B cell (primary cell): ENCODE measurements at regions not wholly inside any gene's neighbourhood (a gene's known extent, or its start where the extent isn't known, plus 50 kb on each side); places are given as distances from the start of the nearest gene placed in this dataset.

Source experiments
- ATAC-seq: fragments of 200-7000 bp; cut with Tn5 transposase; one replicate; pipeline ENCODE4 v1.10.0; 2021; ENCODE audit warnings: low read depth, mild to moderate bottlenecking, moderate number of reproducible peaks, moderate library complexity
- CTCF ChIA-PET: fragments of 350-600 bp; sonication (Branson Sonifier 250); formaldehyde crosslinking; loops from one replicate; lab custom pipeline; 2021; ENCODE audit warnings: antibody characterized with exemption, inconsistent platforms; lab: Charles Lee
- POLR2A ChIA-PET: fragments of 350-600 bp; sonication (Branson Sonifier 250); formaldehyde crosslinking; loops from one replicate; lab custom pipeline; 2021; ENCODE audit warnings: antibody characterized with exemption; lab: Charles Lee
- DNase-seq: peaks from one replicate; pipeline ENCODE4 v3.0.0; 2013
- H2AFZ ChIP-seq: 2 replicates; pipeline ENCODE4 v1.6.1; 2012; ENCODE audit warnings: mild to moderate bottlenecking, low read depth, low read length; ENCODE audit not compliant: insufficient read depth, poor library complexity, severe bottlenecking
- H3K27ac ChIP-seq, 2 donors: 1 replicate in 1 of 2; 2 replicates in 1 of 2; pipeline ENCODE4 v1.5.1; 2012 to 2013; ENCODE audit warnings: low read length in 2 of 2, mild to moderate bottlenecking in 2 of 2, moderate library complexity in 1 of 2
- H3K27me3 ChIP-seq, 4 experiments: fragments of 200-600 bp in 1 of 4; sonication (generic) in 1 of 4; replicated peaks in 1 of 4; 1 replicate in 2 of 4; 2 replicates in 2 of 4; pipeline versions ENCODE4 v1.6.1 to v1.7.0; 2013 to 2016; ENCODE audit warnings: low read length in 3 of 4, mild to moderate bottlenecking in 2 of 4, mixed read lengths in 1 of 4, moderate library complexity in 1 of 4; ENCODE audit not compliant: insufficient read depth in 4 of 4, control insufficient read depth in 3 of 4; ENCODE audit errors: control extremely low read depth in 1 of 4
- H3K36me3 ChIP-seq, 2 experiments: replicated peaks in 1 of 2; 1 replicate in 1 of 2; 2 replicates in 1 of 2; pipeline versions ENCODE4 v1.6.1 to v1.7.1; 2013; ENCODE audit warnings: low read length in 1 of 2; ENCODE audit not compliant: insufficient read depth in 2 of 2, control insufficient read depth in 1 of 2; ENCODE audit errors: control extremely low read depth in 1 of 2, extremely low read depth in 1 of 2
- H3K4me1 ChIP-seq, 2 donors: fragments of 200-600 bp in 1 of 2; sonication (generic) in 1 of 2; 1 replicate in 1 of 2; 2 replicates in 1 of 2; pipeline versions ENCODE4 v1.5.1 to v1.6.1; 2013 to 2017; ENCODE audit warnings: low read length in 2 of 2; ENCODE audit not compliant: control insufficient read depth in 2 of 2, insufficient read depth in 2 of 2
- H3K4me2 ChIP-seq: replicated peaks from 2 replicates; pipeline ENCODE3; 2012; ENCODE audit warnings: mild to moderate bottlenecking, low read depth, low read length; ENCODE audit not compliant: poor library complexity, severe bottlenecking
- H3K4me3 ChIP-seq, 5 experiments: fragments of 200-600 bp in 1 of 5; sonication (generic) in 1 of 5; 1 replicate in 3 of 5; 2 replicates in 2 of 5; pipeline versions ENCODE4 v1.5.1 to v1.7.0; 2011 to 2016; ENCODE audit warnings: low read length in 4 of 5, mild to moderate bottlenecking in 4 of 5, low read depth in 2 of 5, control low read depth in 1 of 5, moderate library complexity in 1 of 5; ENCODE audit not compliant: insufficient read depth in 1 of 5; ENCODE audit errors: control extremely low read depth in 1 of 5, extremely low read depth in 1 of 5
- H3K79me2 ChIP-seq: fragments of 200-600 bp; sonication (generic); one replicate; pipeline ENCODE4 v1.6.0; 2016; ENCODE audit warnings: low read length; ENCODE audit not compliant: control insufficient read depth, insufficient read depth
- H3K9ac ChIP-seq: fragments of 200-600 bp; sonication (generic); 2 replicates; pipeline ENCODE4 v1.6.1; 2017; ENCODE audit warnings: mild to moderate bottlenecking, low read length, moderate library complexity
- H3K9me3 ChIP-seq, 3 donors: one replicate each; pipeline versions ENCODE4 v1.6.1 to v1.7.1; 2013; ENCODE audit warnings: low read length in 2 of 3; ENCODE audit not compliant: control insufficient read depth in 2 of 3, insufficient read depth in 1 of 3; ENCODE audit errors: control extremely low read depth in 1 of 3
- H4K20me1 ChIP-seq: 2 replicates; pipeline ENCODE4 v1.6.0; 2012; ENCODE audit warnings: mild to moderate bottlenecking, low read length; ENCODE audit not compliant: insufficient read depth, control insufficient read depth, poor library complexity, severe bottlenecking
- H3K27ac Mint-ChIP-seq: one replicate; pipeline ENCODE4 v1.8.0; 2021; ENCODE audit warnings: mixed read lengths
- H3K27me3 Mint-ChIP-seq: one replicate; pipeline ENCODE4 v1.8.0; 2021; ENCODE audit warnings: mixed read lengths
- H3K4me1 Mint-ChIP-seq: one replicate; pipeline ENCODE4 v1.8.0; 2021; ENCODE audit warnings: mixed read lengths
- H3K4me3 Mint-ChIP-seq: one replicate; pipeline ENCODE4 v1.8.0; 2021; ENCODE audit warnings: mixed read lengths
- H3K9me3 Mint-ChIP-seq: one replicate; pipeline ENCODE4 v1.8.0; 2022; ENCODE audit warnings: mixed read lengths; ENCODE audit not compliant: insufficient read depth
- EZH2 ChIP-seq: IDR thresholded peaks from 2 replicates; pipeline ENCODE4 v1.6.1; 2012; ENCODE audit warnings: borderline replicate concordance, low read depth, mild to moderate bottlenecking, moderate library complexity, low read length; ENCODE audit not compliant: insufficient read depth, poor library complexity, severe bottlenecking
- whole genome bisulfite sequencing: methylation state at CpG from one replicate; pipeline ENCODE4 v1.1.5; 2013; ENCODE audit warnings: missing lambda C conversion rate; ENCODE audit not compliant: insufficient coverage; 5-methylcytosine and 5-hydroxymethylcytosine counted together
- intact Hi-C: fragments of 100-400 bp; cut with micrococcal nuclease; formaldehyde crosslinking; loops from one replicate; pipeline ENCODE4 v1.10.0; 2022
- TF ChIP-seq, protein P1 (sequence below): fragments of 200-600 bp; IDR thresholded peaks from one replicate; pipeline ENCODE4 v1.8.0; 2022; ENCODE audit warnings: antibody characterized with exemption, mild to moderate bottlenecking

DNA sequence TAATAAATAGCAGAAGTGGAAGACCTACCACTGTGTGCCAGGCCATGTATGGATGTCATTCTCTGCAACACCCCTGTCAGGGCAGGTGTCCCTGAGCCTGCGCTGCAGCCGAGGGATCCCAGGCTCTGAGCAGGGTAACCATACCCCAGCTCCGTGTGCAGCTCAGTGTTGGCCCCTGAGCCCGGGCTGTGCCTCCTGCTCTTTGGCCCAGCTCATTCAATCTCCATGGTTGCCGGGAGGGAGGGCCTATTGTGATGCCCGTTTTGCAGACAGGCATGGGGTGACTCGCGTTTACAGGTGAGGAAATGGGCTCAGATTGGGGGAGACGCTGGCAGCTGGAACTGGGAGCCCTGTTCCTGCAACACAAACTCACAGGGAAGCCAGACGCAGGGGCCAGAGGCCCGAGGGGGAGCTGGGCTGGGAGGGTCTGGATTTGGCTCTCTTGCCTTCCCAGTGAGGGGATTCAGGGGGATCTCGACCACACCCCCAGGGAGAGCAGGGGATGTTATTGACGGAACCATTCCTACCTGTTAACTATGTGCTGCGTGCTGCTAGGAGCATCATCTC lies 190.5 kb downstream of the IRF8 start:
- Histone ChIP-seq H3K4me1 (peaks cover 13 to 18% of the 10 kb centered on the region in 2 donors), H3K36me3 (no peaks in the 10 kb centered on the region), H3K79me2 (no peaks in the 10 kb centered on the region), H4K20me1 (no peaks in the 10 kb centered on the region), H3K27ac (no peak overlapping the region), H3K9ac (no peak overlapping the region), H3K27me3 (no peaks in the 10 kb centered on the region), H3K9me3 (no peaks in the 10 kb centered on the region), H2AFZ (no peak overlapping the region), H3K4me2 (peak overlapping the region; percentile 50), H3K4me3 (no peak overlapping the region)
- no peaks in the 10 kb centered on the region for H3K27me3 Mint-ChIP-seq
- intact Hi-C loops: no loop called here
- H3K27ac Mint-ChIP-seq: no peak overlapping the region
- peaks cover 16% of the 10 kb centered on the region for H3K4me1 Mint-ChIP-seq
- H3K9me3 Mint-ChIP-seq: no peaks in the 10 kb centered on the region
- no peak for TF ChIP-seq EZH2
- TF ChIP-seq, protein P1, sequence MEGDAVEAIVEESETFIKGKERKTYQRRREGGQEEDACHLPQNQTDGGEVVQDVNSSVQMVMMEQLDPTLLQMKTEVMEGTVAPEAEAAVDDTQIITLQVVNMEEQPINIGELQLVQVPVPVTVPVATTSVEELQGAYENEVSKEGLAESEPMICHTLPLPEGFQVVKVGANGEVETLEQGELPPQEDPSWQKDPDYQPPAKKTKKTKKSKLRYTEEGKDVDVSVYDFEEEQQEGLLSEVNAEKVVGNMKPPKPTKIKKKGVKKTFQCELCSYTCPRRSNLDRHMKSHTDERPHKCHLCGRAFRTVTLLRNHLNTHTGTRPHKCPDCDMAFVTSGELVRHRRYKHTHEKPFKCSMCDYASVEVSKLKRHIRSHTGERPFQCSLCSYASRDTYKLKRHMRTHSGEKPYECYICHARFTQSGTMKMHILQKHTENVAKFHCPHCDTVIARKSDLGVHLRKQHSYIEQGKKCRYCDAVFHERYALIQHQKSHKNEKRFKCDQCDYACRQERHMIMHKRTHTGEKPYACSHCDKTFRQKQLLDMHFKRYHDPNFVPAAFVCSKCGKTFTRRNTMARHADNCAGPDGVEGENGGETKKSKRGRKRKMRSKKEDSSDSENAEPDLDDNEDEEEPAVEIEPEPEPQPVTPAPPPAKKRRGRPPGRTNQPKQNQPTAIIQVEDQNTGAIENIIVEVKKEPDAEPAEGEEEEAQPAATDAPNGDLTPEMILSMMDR: no peak
- POLR2A ChIA-PET: no interaction called here
- ATAC-seq: no peak
- no peak overlapping the region for H3K4me3 Mint-ChIP-seq
- WGBS: 94% methylated on average over 13 of the region's 14 CpGs
- CTCF ChIA-PET: no interaction called here
- no peak for DNase-seq

DNA sequence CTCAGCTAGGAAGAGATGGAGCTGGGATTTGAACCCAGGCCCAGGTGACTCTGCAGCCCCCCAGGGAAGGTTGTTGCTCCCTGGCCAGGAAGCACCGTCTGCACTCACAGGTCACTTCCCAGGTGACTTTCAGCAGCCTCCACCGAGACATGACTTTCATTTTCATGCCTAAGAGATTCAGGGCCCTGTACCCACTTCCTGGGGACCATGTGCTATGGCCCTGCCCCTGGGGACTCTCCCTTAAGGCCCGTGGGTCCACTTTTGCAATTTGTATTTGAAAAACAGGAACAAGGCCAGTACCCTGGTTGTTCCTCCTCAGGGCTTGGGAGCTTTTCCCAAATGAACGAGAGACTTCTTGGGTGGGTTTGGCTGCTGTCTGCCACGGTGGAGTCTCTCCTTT lies 191.0 kb downstream of the IRF8 start:
- H3K27ac Mint-ChIP-seq: peak overlapping the region; percentile 67
- no peaks in the 10 kb centered on the region for H3K9me3 Mint-ChIP-seq
- no peaks in the 10 kb centered on the region for H3K79me2 ChIP-seq
- intact Hi-C loops: no loop called here
- no peaks in the 10 kb centered on the region for H4K20me1 ChIP-seq
- no peak overlapping the region for H3K4me3 ChIP-seq
- POLR2A ChIA-PET: no interaction called here
- H3K4me1 ChIP-seq: peaks cover 13 to 18% of the 10 kb centered on the region in 2 donors
- H3K9ac ChIP-seq: no peak overlapping the region
- CTCF ChIA-PET: no interaction called here
- ATAC-seq: peak; percentile 45
- peak; percentile 26 for DNase-seq
- no peaks in the 10 kb centered on the region for H3K9me3 ChIP-seq
- peak overlapping the region; percentile 50 for H2AFZ ChIP-seq
- no peaks in the 10 kb centered on the region for H3K27me3 Mint-ChIP-seq
- TF ChIP-seq EZH2: no peak
- TF ChIP-seq, protein P1: no peak
- peak overlapping the region in 1 of 2 donors; percentile 15 for H3K27ac ChIP-seq
- 27% methylated on average over 5 of the region's 5 CpGs for WGBS
- H3K4me1 Mint-ChIP-seq: peaks cover 16% of the 10 kb centered on the region
- no peaks in the 10 kb centered on the region for H3K36me3 ChIP-seq
- peak overlapping the region; percentile 50 for H3K4me2 ChIP-seq
- no peaks in the 10 kb centered on the region for H3K27me3 ChIP-seq
- no peak overlapping the region for H3K4me3 Mint-ChIP-seq
